Fibroblast of lung (primary cell): ENCODE measurements at regions not wholly inside any gene's neighbourhood (a gene's known extent, or its start where the extent isn't known, plus 50 kb on each side); places are given as distances from the start of the nearest gene placed in this dataset.

Experiments
- DNase-seq, 2 donors: peaks; one replicate each; pipeline versions ENCODE4 v3.0.0 to v3.0.0-alpha.2; 2010; ENCODE audit warnings: low read depth in 2 of 2
- H2AFZ ChIP-seq: 2 replicates; pipeline ENCODE4 v1.5.1; 2012; ENCODE audit warnings: low read length, control low read depth, inconsistent platforms
- H3K27ac ChIP-seq: 2 replicates; pipeline ENCODE4 v1.5.1; 2011; ENCODE audit warnings: low read length, control low read depth; ENCODE audit not compliant: insufficient read depth
- H3K27me3 ChIP-seq: 2 replicates; pipeline ENCODE4 v1.5.1; 2011; ENCODE audit warnings: mild to moderate bottlenecking, low read length; ENCODE audit not compliant: control insufficient read depth, insufficient read depth
- H3K36me3 ChIP-seq: 2 replicates; pipeline ENCODE4 v1.5.1; 2011; ENCODE audit warnings: low read length; ENCODE audit not compliant: control insufficient read depth, insufficient read depth
- H3K4me1 ChIP-seq: 2 replicates; pipeline ENCODE4 v1.5.1; 2011; ENCODE audit warnings: low read length; ENCODE audit not compliant: control insufficient read depth, insufficient read depth; ENCODE audit errors: extremely low read depth
- H3K4me2 ChIP-seq: 2 replicates; pipeline ENCODE4 v1.5.1; 2011; ENCODE audit warnings: low read length, control low read depth; ENCODE audit not compliant: insufficient read depth; ENCODE audit errors: extremely low read depth
- H3K4me3 ChIP-seq, 4 experiments: fragments of 200-600 bp in 1 of 4; sonication (generic) in 1 of 4; replicated peaks in 1 of 4; 2 replicates each; pipeline ENCODE4 v1.5.1; 2011 to 2016; ENCODE audit warnings: low read length in 4 of 4, low read depth in 3 of 4, mild to moderate bottlenecking in 3 of 4, control low read depth in 2 of 4, inconsistent platforms in 1 of 4, mixed read lengths in 1 of 4; ENCODE audit not compliant: insufficient read depth in 1 of 4; ENCODE audit errors: control extremely low read depth in 1 of 4
- H3K79me2 ChIP-seq: 2 replicates; pipeline ENCODE4 v1.5.1; 2012; ENCODE audit warnings: mild to moderate bottlenecking, low read length, inconsistent platforms; ENCODE audit not compliant: control insufficient read depth, insufficient read depth
- H3K9ac ChIP-seq: 2 replicates; pipeline ENCODE4 v1.5.1; 2011; ENCODE audit warnings: mild to moderate bottlenecking, low read length, control low read depth; ENCODE audit not compliant: insufficient read depth
- H3K9me3 ChIP-seq: 2 replicates; pipeline ENCODE4 v1.5.1; 2012; ENCODE audit warnings: low read depth, low read length; ENCODE audit not compliant: control insufficient read depth, insufficient read depth
- H4K20me1 ChIP-seq: 2 replicates; pipeline ENCODE4 v1.5.1; 2011; ENCODE audit warnings: low read length; ENCODE audit not compliant: control insufficient read depth, insufficient read depth; ENCODE audit errors: extremely low read depth
- EZH2 ChIP-seq: IDR thresholded peaks from 2 replicates; pipeline ENCODE4 v1.5.1; 2012; ENCODE audit warnings: low read length, control low read depth, mild to moderate bottlenecking; ENCODE audit errors: missing control alignments
- TF ChIP-seq, protein P1 (sequence below), 2 donors: IDR thresholded peaks in 1 of 2; conservative IDR thresholded peaks in 1 of 2; 1 replicate in 1 of 2; 2 replicates in 1 of 2; pipeline ENCODE4 v1.5.1; 2011 to 2012; ENCODE audit warnings: low read length in 2 of 2, control low read depth in 1 of 2, inconsistent platforms in 1 of 2, low read depth in 1 of 2, mild to moderate bottlenecking in 1 of 2

- H3K27me3 ChIP-seq = no peaks in the 10 kb centered on the region
- no peak overlapping the region for H3K27ac ChIP-seq
- no peaks in the 10 kb centered on the region for H3K36me3 ChIP-seq
- H2AFZ ChIP-seq = no peak overlapping the region
- H3K4me3 ChIP-seq = no peak overlapping the region
- TF ChIP-seq EZH2 = no peak
- DNase-seq = no peak
- no peaks in the 10 kb centered on the region for H4K20me1 ChIP-seq
- H3K9me3 ChIP-seq = no peaks in the 10 kb centered on the region
- no peaks in the 10 kb centered on the region for H3K4me1 ChIP-seq
- no peaks in the 10 kb centered on the region for H3K79me2 ChIP-seq
- no peak overlapping the region for H3K4me2 ChIP-seq
- no peak overlapping the region for H3K9ac ChIP-seq
Measured at GRCh38 chr12:69171881-69172280, 67.5 kb upstream of the CPSF6 start.

DNA sequence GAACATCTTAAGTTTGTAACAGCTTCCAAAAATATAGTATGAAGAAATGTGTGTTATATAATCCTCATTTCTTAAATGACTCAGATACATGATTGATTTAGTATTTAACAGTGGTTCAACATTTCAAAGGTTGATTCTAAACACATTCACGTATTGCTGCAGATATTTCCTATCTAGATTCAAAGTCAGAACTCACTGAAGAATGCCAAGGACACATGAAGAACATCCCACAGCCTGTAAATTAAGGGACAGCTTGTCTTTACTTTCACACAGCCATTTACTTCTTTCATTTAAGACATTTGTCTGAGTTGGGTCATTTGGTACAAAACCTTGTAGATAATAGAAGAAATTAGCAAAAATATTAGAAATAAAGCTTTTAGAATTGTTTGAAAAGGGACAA lies 66.9 kb upstream of the CPSF6 start:
- no peaks in the 10 kb centered on the region for H3K9me3 ChIP-seq
- H3K4me1 ChIP-seq = no peaks in the 10 kb centered on the region
- DNase-seq = no peak
- H3K36me3 ChIP-seq = no peaks in the 10 kb centered on the region
- no peak for TF ChIP-seq EZH2
- TF ChIP-seq, protein P1, sequence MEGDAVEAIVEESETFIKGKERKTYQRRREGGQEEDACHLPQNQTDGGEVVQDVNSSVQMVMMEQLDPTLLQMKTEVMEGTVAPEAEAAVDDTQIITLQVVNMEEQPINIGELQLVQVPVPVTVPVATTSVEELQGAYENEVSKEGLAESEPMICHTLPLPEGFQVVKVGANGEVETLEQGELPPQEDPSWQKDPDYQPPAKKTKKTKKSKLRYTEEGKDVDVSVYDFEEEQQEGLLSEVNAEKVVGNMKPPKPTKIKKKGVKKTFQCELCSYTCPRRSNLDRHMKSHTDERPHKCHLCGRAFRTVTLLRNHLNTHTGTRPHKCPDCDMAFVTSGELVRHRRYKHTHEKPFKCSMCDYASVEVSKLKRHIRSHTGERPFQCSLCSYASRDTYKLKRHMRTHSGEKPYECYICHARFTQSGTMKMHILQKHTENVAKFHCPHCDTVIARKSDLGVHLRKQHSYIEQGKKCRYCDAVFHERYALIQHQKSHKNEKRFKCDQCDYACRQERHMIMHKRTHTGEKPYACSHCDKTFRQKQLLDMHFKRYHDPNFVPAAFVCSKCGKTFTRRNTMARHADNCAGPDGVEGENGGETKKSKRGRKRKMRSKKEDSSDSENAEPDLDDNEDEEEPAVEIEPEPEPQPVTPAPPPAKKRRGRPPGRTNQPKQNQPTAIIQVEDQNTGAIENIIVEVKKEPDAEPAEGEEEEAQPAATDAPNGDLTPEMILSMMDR (conservative IDR thresholded peaks at IDR 0.05 in 1 of 2, IDR thresholded peaks at IDR 0.05 in 1 of 2; ENCODE audit: low read depth in 1 of 2, low read length in 2 of 2) = no peak
- H3K27ac ChIP-seq = no peak overlapping the region
- no peak overlapping the region for H2AFZ ChIP-seq
- H3K4me2 ChIP-seq = no peak overlapping the region
- no peak overlapping the region for H3K9ac ChIP-seq
- no peaks in the 10 kb centered on the region for H3K79me2 ChIP-seq
- H3K4me3 ChIP-seq = no peak overlapping the region
- no peaks in the 10 kb centered on the region for H4K20me1 ChIP-seq
- H3K27me3 ChIP-seq = no peaks in the 10 kb centered on the region

DNA sequence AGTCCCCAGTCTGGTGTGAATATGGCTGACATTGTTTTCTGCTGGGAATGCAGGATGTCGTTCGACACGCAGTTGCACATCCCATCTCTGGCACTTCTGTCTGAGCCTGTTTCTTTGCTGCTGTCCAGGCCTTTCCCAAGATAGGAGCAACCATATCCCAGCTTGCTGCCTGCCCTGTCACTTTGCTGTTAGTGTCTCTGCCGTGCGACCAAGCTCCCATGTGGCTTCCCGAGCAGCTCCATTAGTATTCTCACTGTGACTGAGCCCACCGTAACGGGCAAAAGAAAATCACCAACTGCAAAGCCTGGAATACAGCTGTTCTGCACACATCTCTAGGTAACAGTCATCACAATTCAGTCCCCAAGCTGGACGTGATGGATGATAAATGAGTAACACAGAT lies 66.0 kb upstream of the CPSF6 start:
- Histone ChIP-seq H3K36me3 (no peaks in the 10 kb centered on the region), H3K9ac (no peak overlapping the region), H3K27me3 (no peaks in the 10 kb centered on the region), H3K27ac (no peak overlapping the region), H3K4me3 (no peak overlapping the region), H3K4me1 (no peaks in the 10 kb centered on the region), H3K79me2 (no peaks in the 10 kb centered on the region), H3K9me3 (no peaks in the 10 kb centered on the region), H4K20me1 (no peaks in the 10 kb centered on the region), H2AFZ (peak overlapping the region; percentile 10), H3K4me2 (no peak overlapping the region)
- DNase-seq = no peak
- TF ChIP-seq EZH2 = no peak
- TF ChIP-seq, protein P1 (conservative IDR thresholded peaks at IDR 0.05 in 1 of 2, IDR thresholded peaks at IDR 0.05 in 1 of 2; ENCODE audit: low read depth in 1 of 2, low read length in 2 of 2) = no peak
